GM19452 (cell line): ENCODE measurements at regions not wholly inside any gene's neighbourhood (a gene's known extent, or its start where the extent isn't known, plus 50 kb on each side); places are given as distances from the start of the nearest gene placed in this dataset.
"Not testable (repeated sequence)": the region's sequence is repeated elsewhere in the genome, so short reads cannot be mapped to it uniquely, and the experiment has no call there.

Experiments used
- ATAC-seq: cut with Tn5 transposase; IDR thresholded peaks from one replicate; pipeline ENCODE4 v1.9.1; 2021; ENCODE audit not compliant: unreplicated experiment

GRCh38 chr2:59413751-59414570, 1139.5 kb downstream of the BCL11A start:
- ATAC-seq: no peak

- no peak for ATAC-seq
Observed at GRCh38 chr2:59399126-59399525, 1154.3 kb downstream of the BCL11A start.

- ATAC-seq: no peak
Observed at GRCh38 chr2:59398081-59398480, 1155.4 kb downstream of the BCL11A start.

GRCh38 chr2:59395119-59395518, 1154.0 kb upstream of the FANCL start:
- ATAC-seq: no peak

- no peak for ATAC-seq
Observed at GRCh38 chr2:59391896-59392295, 1150.8 kb upstream of the FANCL start.

GRCh38 chr2:59390581-59390980, 1149.5 kb upstream of the FANCL start:
- no peak for ATAC-seq

- ATAC-seq: no peak
Observed at GRCh38 chr2:59389240-59389639, 1148.1 kb upstream of the FANCL start.

- no peak for ATAC-seq
Observed at GRCh38 chr2:59385971-59386370, 1144.8 kb upstream of the FANCL start.

GRCh38 chr2:59383473-59383872, 1142.3 kb upstream of the FANCL start:
- ATAC-seq: no peak

- ATAC-seq: no peak
Observed at GRCh38 chr2:59378127-59378526, 1137.0 kb upstream of the FANCL start.

- no peak for ATAC-seq
Observed at GRCh38 chr2:59366288-59366687, 1125.2 kb upstream of the FANCL start.

GRCh38 chr2:59354498-59354897, 1113.4 kb upstream of the FANCL start:
- ATAC-seq: no peak

GRCh38 chr2:59353306-59353921, 1112.3 kb upstream of the FANCL start:
- ATAC-seq: no peak

- ATAC-seq: no peak
Observed at GRCh38 chr2:59342166-59342565, 1101.0 kb upstream of the FANCL start.

GRCh38 chr2:59339837-59340207, 1098.7 kb upstream of the FANCL start:
- no peak for ATAC-seq

- ATAC-seq: no peak
Observed at GRCh38 chr2:59339121-59339836, 1098.2 kb upstream of the FANCL start.

GRCh38 chr2:59333007-59333406, 1091.9 kb upstream of the FANCL start:
- ATAC-seq: no peak

- not testable (repeated sequence) for ATAC-seq
Observed at GRCh38 chr2:59326581-59327365, 1085.6 kb upstream of the FANCL start.

GRCh38 chr2:59322870-59323269, 1081.7 kb upstream of the FANCL start:
- ATAC-seq: no peak

GRCh38 chr2:59322005-59322404, 1080.9 kb upstream of the FANCL start:
- no peak for ATAC-seq
